Right renal cortex interstitium (tissue), 3 donors: ENCODE measurements at regions not wholly inside any gene's neighbourhood (a gene's known extent, or its start where the extent isn't known, plus 50 kb on each side); places are given as distances from the start of the nearest gene placed in this dataset.
"Not testable (repeated sequence)": the region's sequence is repeated elsewhere in the genome, so short reads cannot be mapped to it uniquely, and the experiment has no call there.

Experiments used
- DNase-seq, 3 donors: peaks; one replicate each; pipeline ENCODE4 v3.0.0-alpha.2; 2013; ENCODE audit warnings: low read depth in 3 of 3, low spot score in 2 of 3

DNA sequence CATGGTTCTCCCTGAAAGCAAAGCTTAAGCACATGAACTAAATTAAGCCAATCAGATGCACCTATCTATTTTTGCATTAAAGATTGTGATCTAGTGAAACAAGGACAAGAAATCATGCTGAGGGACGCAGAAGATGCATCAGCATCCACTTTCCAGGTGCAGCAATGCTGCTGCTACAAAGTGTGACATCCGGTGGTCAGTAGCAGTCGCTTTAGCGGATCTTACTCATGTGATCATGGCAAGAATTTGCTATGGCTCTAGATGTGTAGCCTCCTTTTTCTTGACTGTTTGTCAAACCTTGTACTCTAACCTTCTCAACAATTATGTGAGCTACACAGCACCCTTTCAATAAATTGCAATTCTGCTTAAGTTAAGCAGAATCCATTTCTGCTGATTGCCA, 126.8 kb upstream of the SMLR1 start:
- DNase-seq, result no peak

DNA sequence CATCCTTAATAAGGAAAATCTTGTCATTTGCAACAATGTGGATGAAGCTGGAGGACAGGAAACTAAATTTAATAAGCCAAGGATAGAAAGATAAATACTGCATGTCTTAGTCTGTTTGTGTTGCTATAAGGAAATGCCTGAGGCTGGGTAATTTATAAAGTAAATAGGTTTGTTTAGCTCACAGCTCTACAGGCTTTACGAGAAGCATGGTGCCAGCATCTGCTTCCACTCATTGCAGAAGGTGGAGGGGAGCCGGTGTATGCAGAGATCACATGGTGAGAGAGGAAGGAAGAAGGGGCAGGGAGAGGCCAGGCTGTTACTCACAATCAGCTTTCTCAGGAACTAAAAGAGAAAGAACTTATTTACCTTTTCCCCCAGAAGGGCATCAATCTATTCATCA, 118.9 kb upstream of the SMLR1 start:
- no peak for DNase-seq

DNA sequence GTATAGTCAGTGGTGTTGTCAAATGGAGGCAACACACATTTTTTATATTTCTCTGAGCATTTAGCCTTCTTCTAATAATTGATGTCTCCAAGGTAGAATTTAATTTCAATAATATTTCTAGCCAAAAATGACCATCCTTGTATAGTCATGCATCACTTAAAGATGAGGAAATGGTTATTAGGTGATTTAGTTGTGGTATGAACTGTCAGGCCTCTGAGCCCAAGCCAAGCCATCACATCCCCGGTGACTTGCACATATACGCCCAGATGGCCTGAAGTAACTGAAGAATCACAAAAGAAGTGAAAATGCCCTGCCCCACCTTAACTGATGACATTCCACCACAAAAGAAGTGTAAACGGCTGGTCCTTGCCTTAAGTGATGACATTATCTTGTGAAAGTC, 115.6 kb upstream of the SMLR1 start:
- DNase-seq, result not testable (repeated sequence)

DNA sequence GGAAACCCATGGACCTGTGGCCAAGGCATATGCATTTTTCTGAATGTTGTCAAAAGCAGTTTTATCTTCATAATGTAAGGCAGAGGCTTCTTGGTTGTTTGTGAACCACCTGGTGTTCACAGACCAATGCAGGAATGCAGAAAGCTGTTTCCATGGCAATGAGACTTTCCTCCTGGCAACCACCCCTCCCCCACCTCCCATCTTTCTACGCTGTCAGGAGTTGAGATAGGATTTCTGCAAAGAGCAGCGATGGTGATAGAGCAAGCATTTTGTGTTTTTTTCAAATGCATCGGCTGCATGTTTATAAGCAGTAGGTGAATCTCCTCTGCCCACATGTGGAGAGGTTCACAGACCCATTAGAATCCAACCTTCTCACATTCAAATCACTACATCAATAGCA, 114.1 kb upstream of the SMLR1 start:
- peak in 1 of 3 donors; percentile 16 for DNase-seq

DNA sequence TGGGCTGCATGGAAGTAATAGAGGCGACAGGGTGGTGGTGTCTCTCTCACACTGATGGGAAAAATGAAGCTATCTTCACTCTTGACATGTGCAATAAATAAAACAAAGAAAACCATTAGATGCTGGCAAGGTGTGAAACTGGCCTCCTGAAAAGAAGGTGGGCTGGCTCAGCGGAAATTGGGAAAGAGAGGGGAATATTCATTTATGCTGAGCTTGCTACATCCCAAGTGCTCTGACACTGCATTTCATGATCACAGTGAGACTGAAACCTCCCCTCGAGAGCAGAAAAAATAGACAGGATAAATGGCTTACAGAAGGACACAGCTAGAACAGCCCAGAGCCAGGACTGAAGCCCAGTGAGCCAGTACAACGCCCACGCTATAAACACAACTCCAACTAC, 112.1 kb upstream of the SMLR1 start:
- no peak for DNase-seq

DNA sequence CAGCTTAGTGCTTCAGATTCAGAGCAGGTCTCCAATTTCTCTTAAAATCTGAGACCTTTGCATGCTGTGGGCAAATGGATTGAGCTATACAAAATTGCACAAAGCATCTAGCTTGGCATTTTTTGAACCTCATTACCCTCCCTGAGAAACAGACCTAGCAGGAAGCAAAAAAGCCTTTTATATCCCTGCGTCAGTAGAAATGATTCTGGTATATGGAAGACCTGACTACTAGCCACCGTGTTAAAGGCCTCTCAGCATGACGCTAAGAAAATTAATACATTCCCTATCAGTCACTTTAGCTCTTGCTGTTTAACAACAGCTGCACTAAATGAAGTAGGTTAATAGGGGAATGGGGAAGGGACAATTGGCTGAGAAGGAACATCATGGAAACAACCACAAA, 110.7 kb upstream of the SMLR1 start:
- no peak for DNase-seq

DNA sequence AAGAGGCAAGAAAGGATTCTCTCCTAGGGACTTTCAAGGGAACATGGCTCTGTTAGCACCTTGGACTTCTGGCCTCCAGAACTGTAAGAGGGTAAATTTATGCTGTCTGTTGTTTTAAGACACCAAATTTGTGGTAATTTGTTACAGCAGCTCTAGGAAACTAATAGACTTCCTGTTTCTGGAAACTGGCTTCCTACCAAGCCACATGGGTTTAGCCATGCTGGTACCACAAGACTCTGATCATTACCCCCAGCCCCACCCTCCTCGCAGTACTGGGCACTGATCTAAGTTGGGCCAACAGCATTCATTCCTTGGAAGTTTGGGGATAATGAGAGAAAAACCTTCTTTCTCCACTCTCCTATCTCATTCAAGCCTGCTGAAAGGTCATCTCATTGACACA, 109.5 kb upstream of the SMLR1 start:
- DNase-seq, result no peak

DNA sequence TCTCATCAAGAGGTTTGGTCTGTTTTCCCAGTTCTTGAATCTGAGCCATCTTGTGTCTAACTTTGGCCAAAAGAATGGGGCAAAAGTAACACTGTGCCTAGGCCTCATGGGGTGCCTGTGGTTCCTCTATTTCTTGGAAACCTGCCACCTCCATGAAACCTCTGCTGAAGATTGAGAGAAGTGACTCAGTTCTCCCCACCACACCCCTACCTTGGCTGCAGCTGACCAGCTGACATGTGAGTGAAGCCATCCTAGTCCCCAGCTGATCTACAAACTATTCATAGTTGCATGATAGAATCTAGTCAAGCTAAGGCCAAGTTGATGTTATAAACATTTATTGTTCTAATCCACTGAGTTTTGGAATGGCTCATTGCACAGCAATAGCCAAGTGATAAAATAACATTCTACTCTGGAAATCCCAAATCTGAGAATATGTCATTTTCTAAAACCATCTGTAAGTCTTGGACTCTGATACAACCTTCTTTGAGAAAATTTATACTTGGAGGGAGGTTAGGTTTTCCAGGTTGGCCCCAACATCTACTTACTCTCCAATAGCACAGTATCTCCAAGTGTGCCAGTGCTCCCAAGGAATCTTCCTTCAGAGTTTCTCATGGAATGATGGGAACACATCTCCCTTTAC, 107.0 kb upstream of the SMLR1 start:
- DNase-seq, result no peak

DNA sequence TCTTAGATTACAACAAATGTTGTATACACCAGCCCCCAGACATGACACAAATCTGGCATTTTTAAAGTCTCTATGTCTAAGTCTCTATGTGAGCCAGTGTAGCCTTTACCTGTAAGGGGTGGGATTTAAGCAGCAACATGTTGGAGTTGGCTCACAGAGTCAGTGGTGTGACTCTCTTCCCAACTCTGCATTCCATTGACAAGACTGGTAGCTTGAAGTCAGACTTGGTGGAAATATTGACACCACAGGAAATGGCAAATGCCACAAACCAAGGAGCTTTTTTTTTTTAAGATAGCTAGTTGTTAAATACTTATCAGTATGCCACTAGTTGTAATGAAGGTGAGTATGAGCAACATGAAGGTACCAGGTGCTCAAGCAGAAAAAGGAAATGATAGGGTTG, 103.1 kb upstream of the SMLR1 start:
- no peak for DNase-seq

DNA sequence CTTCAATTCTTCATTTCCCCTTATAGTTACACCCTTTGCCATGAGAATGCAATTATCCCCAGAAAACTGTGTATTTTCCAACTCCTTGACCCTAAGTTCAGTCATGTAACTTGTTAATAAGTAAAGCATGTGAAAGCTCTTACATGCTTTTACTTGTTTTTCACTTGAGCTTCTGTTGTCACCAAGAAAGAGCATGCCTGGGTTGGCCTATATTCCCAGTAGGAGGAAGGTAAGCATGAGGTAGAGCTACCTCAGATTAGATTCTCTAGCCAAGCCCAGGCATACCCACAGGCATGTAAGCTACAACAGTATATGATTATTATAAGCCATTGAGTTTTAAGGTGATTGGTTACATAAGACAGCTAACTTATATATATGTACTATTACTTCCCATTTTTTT, 101.7 kb upstream of the SMLR1 start:
- no peak for DNase-seq

DNA sequence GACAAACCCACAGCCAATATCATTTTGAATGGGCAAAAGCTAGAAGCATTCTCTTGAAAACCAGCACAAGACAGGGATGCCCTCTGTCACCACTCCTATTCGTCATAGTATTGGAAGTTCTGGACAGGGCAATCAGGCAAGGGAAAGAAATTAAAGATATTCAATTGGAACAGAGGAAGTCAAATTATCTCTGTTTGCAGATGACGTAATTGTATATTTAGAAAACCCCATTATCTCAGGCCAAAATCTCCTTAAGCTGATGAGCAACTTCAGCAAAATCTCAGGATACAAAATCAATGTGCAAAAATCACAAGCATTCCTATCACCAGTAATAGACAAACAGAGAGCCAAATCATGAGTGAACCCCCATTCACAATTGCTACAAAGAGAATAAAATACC, 99.1 kb upstream of the SMLR1 start:
- DNase-seq, result not testable (repeated sequence)

DNA sequence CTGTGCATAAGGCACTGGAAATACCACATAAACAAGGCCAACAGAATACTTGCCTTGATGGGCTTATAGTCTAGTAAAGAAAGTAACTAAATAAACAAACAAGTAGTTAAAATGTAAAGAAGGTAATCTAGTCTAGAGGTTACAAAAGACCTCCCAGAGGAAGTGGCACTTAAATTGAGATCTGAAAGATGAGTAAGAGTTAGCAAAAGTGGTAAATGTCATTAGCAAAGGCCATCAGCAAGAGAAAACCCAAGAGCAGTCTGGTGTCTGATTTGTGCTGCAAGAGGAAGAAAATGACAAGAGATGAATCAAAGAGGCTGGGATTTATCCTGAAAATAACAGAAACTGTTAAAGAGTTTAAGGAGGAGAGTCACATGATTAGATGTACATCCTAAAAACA, 96.6 kb upstream of the SMLR1 start:
- no peak for DNase-seq

DNA sequence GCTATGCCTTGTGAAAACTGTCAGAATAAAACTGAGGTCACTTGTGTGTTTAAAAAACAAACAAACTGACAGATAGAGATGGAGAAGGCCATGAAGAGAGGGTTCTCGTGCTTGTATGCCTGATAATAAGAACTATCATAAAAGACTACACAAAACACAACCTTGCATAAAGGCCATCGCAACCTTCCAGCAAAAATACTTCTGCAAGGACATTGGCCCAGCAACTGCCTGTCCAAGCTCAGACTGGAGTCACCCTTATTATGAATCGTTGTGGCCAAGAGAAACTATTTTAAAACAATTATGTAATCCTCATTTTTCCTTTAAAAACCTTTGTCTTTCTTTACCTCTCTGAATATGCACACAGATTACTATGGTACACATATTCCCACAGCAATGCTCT, 93.0 kb upstream of the SMLR1 start:
- no peak for DNase-seq

DNA sequence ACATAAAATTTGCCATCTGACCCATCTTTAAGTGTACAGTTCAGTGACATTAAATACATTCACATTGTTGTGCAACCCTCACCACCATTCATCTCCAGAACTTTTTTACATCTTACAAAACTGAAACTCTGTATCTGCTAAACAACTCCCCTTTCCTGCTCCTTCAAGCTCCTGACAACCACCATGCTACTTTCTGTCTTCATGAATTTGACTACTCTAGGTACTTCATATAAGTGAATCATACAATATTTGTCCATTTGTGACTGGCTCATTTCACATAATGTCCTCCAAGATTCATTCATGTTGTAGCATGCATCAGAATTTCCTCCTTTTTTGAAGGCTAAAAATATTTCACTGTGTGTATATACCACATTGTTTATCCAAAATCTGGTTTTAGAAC, 86.9 kb upstream of the SMLR1 start:
- no peak for DNase-seq

DNA sequence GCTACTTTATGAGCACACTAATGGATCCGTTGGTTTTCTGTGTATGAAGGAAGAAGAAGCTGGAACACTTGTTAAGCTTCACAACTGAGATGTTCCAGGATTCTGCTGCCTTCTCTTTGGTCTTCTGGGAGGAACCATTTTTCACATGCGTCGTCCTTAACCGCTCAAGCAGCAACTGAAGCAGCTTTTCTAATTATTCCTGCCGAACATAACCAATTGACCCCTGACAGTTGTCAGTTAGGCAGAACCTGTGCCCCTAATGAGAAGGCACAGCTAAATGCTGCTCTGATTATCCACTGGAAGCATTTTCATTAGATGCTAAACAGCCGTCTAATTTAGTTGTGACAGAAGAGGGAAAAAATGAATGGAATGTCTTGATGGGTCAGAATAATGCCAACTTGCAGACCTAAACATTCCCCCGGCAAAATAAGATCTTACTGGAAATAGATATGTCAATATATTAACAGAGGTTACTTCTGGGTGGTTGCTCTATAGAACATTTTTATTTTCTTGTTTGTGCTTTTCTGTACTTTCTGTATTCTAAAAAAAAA, 85.0 kb upstream of the SMLR1 start:
- DNase-seq, result no peak

DNA sequence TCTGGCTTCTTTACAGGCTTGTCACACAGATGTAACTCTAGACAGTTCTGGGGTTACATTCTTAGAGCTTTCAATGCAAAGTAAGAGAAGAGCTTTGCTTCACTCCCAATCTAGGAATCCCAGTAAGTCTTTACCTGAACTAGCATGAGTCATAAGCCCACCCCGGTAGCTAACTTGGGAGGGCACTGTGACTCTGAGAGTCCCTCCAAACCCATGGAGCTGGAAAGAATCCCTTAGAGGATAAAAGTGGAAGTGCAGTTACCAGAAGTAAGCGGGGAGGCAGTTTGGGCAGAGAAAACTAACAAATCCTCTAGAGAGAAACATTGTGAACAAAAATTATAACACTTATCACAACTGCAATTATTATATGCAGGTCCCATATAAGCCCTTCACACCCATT, 84.0 kb upstream of the SMLR1 start:
- no peak for DNase-seq

DNA sequence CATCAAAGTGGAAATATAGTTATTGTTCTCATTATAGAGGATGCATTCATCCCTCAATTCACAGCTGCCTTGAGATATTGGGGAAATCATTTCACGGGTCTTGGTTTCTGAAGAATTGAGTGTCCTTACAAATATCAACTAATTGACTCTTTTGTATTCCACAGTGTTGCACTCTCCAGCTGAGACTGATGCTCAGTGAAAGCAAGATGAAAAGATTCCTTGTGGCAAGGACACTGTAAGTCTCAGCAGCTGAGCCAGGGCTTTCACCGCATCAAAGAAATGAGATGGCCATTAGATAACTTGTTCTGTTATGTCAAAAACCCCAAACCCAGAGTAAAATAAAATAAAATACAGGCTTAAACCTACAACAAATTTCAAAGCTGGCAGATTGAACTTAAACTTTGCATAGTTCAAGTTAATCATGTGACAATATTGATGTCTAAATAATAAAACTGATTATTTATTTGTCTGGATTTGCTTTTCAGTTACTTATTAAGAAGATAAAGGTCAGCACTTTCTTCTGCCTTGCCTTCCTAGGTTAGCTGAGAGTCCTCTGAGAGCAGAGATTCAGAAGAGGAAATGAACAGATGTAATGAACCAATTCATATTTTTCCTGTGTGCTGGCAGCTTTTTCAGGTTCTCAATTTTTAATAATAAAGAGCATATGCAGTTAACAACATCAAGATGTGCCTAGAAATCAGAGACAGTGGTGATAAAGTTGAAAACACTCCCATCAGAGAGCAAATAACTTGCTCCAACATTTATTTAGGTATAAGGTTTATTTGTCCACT, 82.4 kb upstream of the SMLR1 start:
- no peak for DNase-seq

DNA sequence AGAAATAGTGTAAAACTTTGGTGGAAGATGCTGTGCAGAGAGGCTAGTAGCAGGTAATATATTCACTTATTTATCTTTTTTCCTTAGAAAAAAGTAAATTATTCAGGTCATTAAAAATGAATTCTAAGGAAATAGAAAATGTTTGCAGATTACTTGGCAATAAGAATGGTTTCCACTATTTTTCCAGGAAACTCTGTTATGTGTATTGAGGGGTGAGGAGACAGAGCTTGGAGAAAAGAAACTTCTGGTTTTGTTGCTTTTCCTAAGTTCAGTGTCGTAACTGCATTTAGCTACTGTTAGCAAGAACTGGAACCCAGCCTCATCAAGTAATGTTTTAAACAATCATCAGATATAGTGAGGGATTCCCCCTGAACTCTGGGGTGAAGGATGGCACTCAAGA, 79.2 kb upstream of the SMLR1 start:
- DNase-seq, result no peak

DNA sequence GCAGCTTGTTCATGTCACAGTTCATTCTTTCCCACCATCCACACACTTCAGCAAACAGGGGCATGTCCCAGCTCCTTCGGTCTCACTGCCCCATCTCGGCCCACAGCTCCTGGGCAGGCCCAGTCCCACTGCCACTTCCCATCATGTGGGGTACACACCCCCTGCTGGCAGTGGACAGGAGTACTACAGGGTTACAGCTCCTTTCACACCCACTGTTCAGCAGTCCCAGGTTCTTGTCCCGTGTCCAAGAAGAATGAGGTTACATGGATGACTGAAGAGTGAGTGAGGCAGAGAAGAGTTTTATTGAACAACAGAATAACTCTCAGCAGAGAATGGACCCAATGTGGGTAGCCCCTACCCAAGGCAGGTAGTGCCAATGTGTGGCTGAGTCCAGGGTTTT, 77.8 kb upstream of the SMLR1 start:
- DNase-seq, result no peak

DNA sequence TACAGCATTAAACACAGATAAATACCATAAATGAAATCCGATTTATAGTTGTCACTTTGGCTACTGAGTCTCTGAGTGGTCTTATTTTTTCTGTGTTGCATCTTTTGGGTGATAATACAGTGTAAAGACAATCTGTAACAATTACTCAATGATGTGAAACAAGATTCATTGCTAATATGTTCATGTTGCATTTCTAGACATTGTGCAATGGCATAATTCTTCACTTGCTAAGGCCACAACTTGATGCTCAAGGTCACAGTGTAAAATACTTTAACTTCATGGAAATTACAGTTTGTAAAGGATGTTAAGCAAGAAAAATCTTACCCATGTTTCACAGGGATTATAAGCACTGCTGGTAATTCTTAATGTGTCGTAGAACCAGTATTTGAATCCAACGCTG, 74.9 kb upstream of the SMLR1 start:
- no peak for DNase-seq

DNA sequence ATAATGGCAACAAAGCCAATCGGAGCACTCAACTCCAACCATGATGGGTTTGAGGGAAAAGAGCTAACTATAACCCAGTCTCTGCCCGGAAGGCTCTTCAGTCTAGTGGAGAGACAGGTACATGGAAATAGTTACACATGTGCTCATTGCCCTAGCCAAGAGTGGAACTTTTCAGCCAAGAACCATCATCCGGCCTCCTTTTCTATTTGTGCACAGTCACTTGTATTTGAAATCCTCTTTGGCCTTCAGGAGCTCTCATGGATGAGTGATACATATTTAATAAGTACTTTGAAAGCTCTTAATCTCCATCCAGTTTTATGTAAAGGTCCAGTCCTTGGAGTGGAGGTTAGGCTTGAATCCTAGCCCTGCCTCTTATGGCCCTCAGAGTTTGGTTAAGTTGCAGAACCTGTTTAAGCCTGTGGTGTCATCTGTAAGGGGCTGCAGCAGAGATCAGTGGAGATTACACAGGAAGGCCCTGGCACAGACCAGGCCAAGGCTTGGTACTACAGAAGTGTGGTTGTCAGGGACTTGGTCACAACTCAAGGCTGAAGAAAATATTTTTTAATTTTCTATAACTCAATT, 72.3 kb upstream of the SMLR1 start:
- no peak for DNase-seq
